K562 (cell line): ENCODE measurements at regions not wholly inside any gene's neighbourhood (a gene's known extent, or its start where the extent isn't known, plus 50 kb on each side); places are given as distances from the start of the nearest gene placed in this dataset.

Experiments
- ATAC-seq: fragments of 200-7000 bp; cut with Tn5 transposase; 3 replicates; pipeline ENCODE4 v1.9.1; 2020; ENCODE audit warnings: moderate library complexity
- BruUV-seq: library from RNA; stranded (reverse); fragments of 400-500 nt; replicated peaks from 2 replicates; lab custom pipeline; 2021; lab: Mats Ljungman, UMichigan
- CTCF ChIA-PET: fragments of 300-600 bp; formaldehyde crosslinking; extraction: SDS; loops from one replicate; lab custom pipeline; 2021; ENCODE audit warnings: low intra/inter-chr PET ratio; lab: Yijun Ruan, JAX
- POLR2A ChIA-PET: fragments of 300-600, 350-650 bp; sonication (Branson Sonifier 250); formaldehyde crosslinking; extraction: SDS; loops from one replicate; lab custom pipeline; 2021; ENCODE audit warnings: antibody characterized with exemption, inconsistent platforms; lab: Yijun Ruan, JAX
- DNase-seq, 4 experiments: peaks; one replicate each; pipeline versions ENCODE4 v3.0.0 to v3.0.0-alpha.2; 2011 to 2018; ENCODE audit warnings: low spot score in 3 of 4, mixed read lengths in 3 of 4; ENCODE audit errors: extremely low read depth in 1 of 4
- FAIRE-seq: peaks from 2 replicates; lab custom pipeline; 2011; peaks lifted over from hg19 to GRCh38; lab: Jason Lieb, UNC
- H2AFZ ChIP-seq: 2 replicates; pipeline ENCODE4 v1.6.0; 2011; ENCODE audit warnings: low read depth, low read length, control low read depth, inconsistent platforms
- H3K27ac ChIP-seq: fragments of 200-600 bp; 3 replicates; pipeline ENCODE4 v1.8.0; 2011; ENCODE audit warnings: low read depth, mild to moderate bottlenecking, control low read depth, inconsistent platforms, low read length, moderate library complexity, mixed read lengths; ENCODE audit errors: extremely low read depth
- H3K27me3 ChIP-seq, 2 experiments: fragments of 300-600 bp in 1 of 2; 2 replicates in 1 of 2; 3 replicates in 1 of 2; pipeline versions ENCODE4 v1.6.0 to v1.8.0; 2011; ENCODE audit warnings: inconsistent platforms in 2 of 2, low read length in 2 of 2, mild to moderate bottlenecking in 1 of 2, mixed read lengths in 1 of 2, moderate library complexity in 1 of 2; ENCODE audit not compliant: control insufficient read depth in 2 of 2, insufficient read depth in 2 of 2
- H3K36me3 ChIP-seq: fragments of 300-600 bp; 3 replicates; pipeline ENCODE4 v1.8.0; 2011; ENCODE audit warnings: mild to moderate bottlenecking, low read length, inconsistent platforms; ENCODE audit not compliant: control insufficient read depth, insufficient read depth
- H3K4me1 ChIP-seq, 2 experiments: fragments of 200-600 bp in 1 of 2; replicated peaks in 1 of 2; 2 replicates in 1 of 2; 3 replicates in 1 of 2; pipeline versions ENCODE4 v1.5.1 to v1.8.0; 2011; ENCODE audit warnings: inconsistent platforms in 2 of 2, low read length in 2 of 2, mild to moderate bottlenecking in 1 of 2, mixed read lengths in 1 of 2, moderate library complexity in 1 of 2; ENCODE audit not compliant: control insufficient read depth in 2 of 2, insufficient read depth in 2 of 2
- H3K4me2 ChIP-seq: 2 replicates; pipeline ENCODE4 v1.6.1; 2011; ENCODE audit warnings: low read length, control low read depth, inconsistent platforms, mixed read lengths; ENCODE audit not compliant: insufficient read depth
- H3K4me3 ChIP-seq: fragments of 200-600 bp; sonication (generic), shearing (Covaris generic); 2 replicates; pipeline ENCODE4 v1.5.1; 2016; ENCODE audit warnings: control low read depth, inconsistent platforms
- H3K79me2 ChIP-seq: fragments of 200-600 bp; 3 replicates; pipeline ENCODE4 v1.8.0; 2011; ENCODE audit warnings: low read length, inconsistent platforms; ENCODE audit not compliant: control insufficient read depth, insufficient read depth
- H3K9ac ChIP-seq, 2 experiments: 2 replicates each; pipeline versions ENCODE4 v1.6.0 to v1.6.1; 2011; ENCODE audit warnings: low read depth in 2 of 2, low read length in 2 of 2, control low read depth in 1 of 2, inconsistent platforms in 1 of 2, mild to moderate bottlenecking in 1 of 2, mixed read lengths in 1 of 2; ENCODE audit not compliant: insufficient read depth in 1 of 2
- H3K9me1 ChIP-seq: one replicate; pipeline ENCODE4 v1.6.0; 2011; ENCODE audit warnings: inconsistent platforms, mild to moderate bottlenecking, low read length, moderate library complexity; ENCODE audit not compliant: control insufficient read depth, insufficient read depth
- H3K9me3 ChIP-seq: replicated peaks from 2 replicates; pipeline ENCODE4 v1.5.1; 2011; ENCODE audit warnings: low read depth, low read length, inconsistent platforms; ENCODE audit not compliant: control insufficient read depth, insufficient read depth
- H4K20me1 ChIP-seq: replicated peaks from 2 replicates; pipeline ENCODE4 v1.6.1; 2011; ENCODE audit warnings: low read length, inconsistent platforms, mixed read lengths; ENCODE audit not compliant: control insufficient read depth, insufficient read depth
- BCL6 ChIP-seq: fragments of 250-450 bp; sonication (Bioruptor Pico); IDR thresholded peaks from 2 replicates; pipeline ENCODE4 v1.4.0; 2020
- E2F1 ChIP-seq: sonication (generic); formaldehyde crosslinking; IDR thresholded peaks from 2 replicates; pipeline ENCODE4 v1.8.1; 2023; ENCODE audit warnings: mild to moderate bottlenecking, missing genetic modification reagents, moderate library complexity
- FIP1L1 ChIP-seq: fragments of 200-400 bp; formaldehyde crosslinking; IDR thresholded peaks from 2 replicates; pipeline ENCODE4 v1.6.1; 2018; ENCODE audit warnings: mild to moderate bottlenecking, low read depth, low read length; ENCODE audit not compliant: poor library complexity, severe bottlenecking
- FOXK2 ChIP-seq, 2 experiments: fragments of 450-650 bp; IDR thresholded peaks in 1 of 2; conservative IDR thresholded peaks in 1 of 2; 2 replicates each; pipeline ENCODE4 v1.6.1; 2016; ENCODE audit warnings: low read depth in 2 of 2, mild to moderate bottlenecking in 1 of 2
- HMBOX1 ChIP-seq: sonication (generic); IDR thresholded peaks from 2 replicates; pipeline ENCODE4 v1.6.1; 2016
- KLF13 ChIP-seq: fragments of 450-650 bp; IDR thresholded peaks from 2 replicates; pipeline ENCODE4 v1.6.1; 2016; ENCODE audit warnings: missing genetic modification characterization, low read depth, mild to moderate bottlenecking, missing compliant biosample characterization, moderate library complexity, borderline replicate concordance
- MAFK ChIP-seq: IDR thresholded peaks from 2 replicates; pipeline ENCODE4 v1.6.1; 2011; ENCODE audit warnings: low read length, improper control_type of control experiment
- TCF3 ChIP-seq: sonication (generic); formaldehyde crosslinking; IDR thresholded peaks from 2 replicates; pipeline ENCODE4 v1.4.0; 2020; ENCODE audit warnings: mild to moderate bottlenecking, missing genetic modification reagents
- TCF7L2 ChIP-seq: fragments of 150-350 bp; IDR thresholded peaks from 2 replicates; pipeline ENCODE4 v1.6.1; 2016; ENCODE audit warnings: low read depth, mild to moderate bottlenecking, low read length, moderate library complexity
- TEAD4 ChIP-seq, 2 experiments: sonication (generic) in 1 of 2; formaldehyde crosslinking in 1 of 2; IDR thresholded peaks; 2 replicates each; pipeline versions ENCODE4 v1.6.1 to v1.8.0; 2012 to 2022; ENCODE audit warnings: borderline replicate concordance in 1 of 2, inconsistent platforms in 1 of 2, low read length in 1 of 2, mild to moderate bottlenecking in 1 of 2, missing genetic modification reagents in 1 of 2
- WGBS: fragments of 100-300 bp; shearing (Covaris generic); methylation state at CpG from one replicate; pipeline ENCODE4 v1.1.6; 2016; ENCODE audit warnings: low coverage, mixed read lengths; ENCODE audit not compliant: insufficient coverage; ENCODE audit errors: missing lambda C conversion rate; 5-methylcytosine and 5-hydroxymethylcytosine counted together
- in situ Hi-C: fragments of 300-500 bp; cut with MboI; formaldehyde crosslinking; loops from 4 replicates; pipeline ENCODE4 v1.15.0; 2018; ENCODE audit warnings: inconsistent platforms, mixed read lengths
- intact Hi-C: fragments of 100-400 bp; cut with micrococcal nuclease; formaldehyde crosslinking; loops from 2 replicates; pipeline ENCODE4 v1.14.2; 2022
- TF ChIP-seq, protein P1 (sequence below), 2 experiments: fragments of 200-800 bp in 1 of 2; sonication (Bioruptor generic) in 1 of 2; sonication (generic) in 1 of 2; formaldehyde crosslinking in 1 of 2; IDR thresholded peaks in 1 of 2; conservative IDR thresholded peaks in 1 of 2; 2 replicates each; pipeline versions ENCODE4 v1.5.0 to v1.6.1; 2016 to 2020; ENCODE audit warnings: missing compliant biosample characterization in 1 of 2, missing genetic modification characterization in 1 of 2, missing genetic modification reagents in 1 of 2
- TF ChIP-seq, protein P2 (sequence below): fragments of 250-450 bp; sonication (Bioruptor Pico); IDR thresholded peaks from 2 replicates; pipeline ENCODE4 v1.4.0; 2020; ENCODE audit warnings: mild to moderate bottlenecking

- DNase-seq, result peak in 3 of 4 experiments; percentile 34 to 70 (median 48)
- H3K27me3 ChIP-seq, result no peaks in the 10 kb centered on the region
- peak; percentile 66 for ATAC-seq
- H3K4me1 ChIP-seq, result peaks cover 10% of the 10 kb centered on the region in 2 experiments; a peak in 4 of 5 replicates
- intact Hi-C loops, result loop anchor here (1.0 to 5.0 kb wide), 4 partner anchors 10 to 297 kb away; no protein-coding TSS in a partner anchor
- 0 out of 2 replicates have a peak, but pooled peaks cover 6% of the 10 kb centered on the region for H3K9me3 ChIP-seq
- ChIA-PET POLR2A (interaction anchor here (0.6 to 1.5 kb wide), 2 partner anchors 10 to 11 kb away, joined by 3 to 4 read pairs; no protein-coding TSS in a partner anchor), CTCF (no interaction called here)
- H3K36me3 ChIP-seq, result peaks cover 27% of the 10 kb centered on the region
- WGBS, result 3% methylated on average over 5 of the region's 5 CpGs
- BruUV-seq, result no TSS peak
- H3K4me2 ChIP-seq, result peak overlapping the region; percentile 84
- peak overlapping the region; percentile 82 for H3K4me3 ChIP-seq
- H3K9ac ChIP-seq, result peak overlapping the region; percentile 78 to 83; a peak in 3 of 4 replicates
- H3K9me1 ChIP-seq, result no peaks in the 10 kb centered on the region
- in situ Hi-C loops, result no loop called here
- peak overlapping the region; percentile 41 for H2AFZ ChIP-seq
- H3K79me2 ChIP-seq, result peaks cover 72% of the 10 kb centered on the region
- H3K27ac ChIP-seq, result peak overlapping the region; percentile 73
- FAIRE-seq, result peak; percentile 75
- H4K20me1 ChIP-seq, result no peaks in the 10 kb centered on the region
- TF ChIP-seq, protein P1, sequence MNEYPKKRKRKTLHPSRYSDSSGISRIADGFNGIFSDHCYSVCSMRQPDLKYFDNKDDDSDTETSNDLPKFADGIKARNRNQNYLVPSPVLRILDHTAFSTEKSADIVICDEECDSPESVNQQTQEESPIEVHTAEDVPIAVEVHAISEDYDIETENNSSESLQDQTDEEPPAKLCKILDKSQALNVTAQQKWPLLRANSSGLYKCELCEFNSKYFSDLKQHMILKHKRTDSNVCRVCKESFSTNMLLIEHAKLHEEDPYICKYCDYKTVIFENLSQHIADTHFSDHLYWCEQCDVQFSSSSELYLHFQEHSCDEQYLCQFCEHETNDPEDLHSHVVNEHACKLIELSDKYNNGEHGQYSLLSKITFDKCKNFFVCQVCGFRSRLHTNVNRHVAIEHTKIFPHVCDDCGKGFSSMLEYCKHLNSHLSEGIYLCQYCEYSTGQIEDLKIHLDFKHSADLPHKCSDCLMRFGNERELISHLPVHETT (CRISPR knock-in tag; conservative IDR thresholded peaks at IDR 0.05 in 1 of 2, IDR thresholded peaks at IDR 0.05 in 1 of 2), result no peak
- TF ChIP-seq FOXK2 (conservative IDR thresholded peaks at IDR 0.05 in 1 of 2, IDR thresholded peaks at IDR 0.05 in 1 of 2; ENCODE audit: low read depth in 2 of 2) (peak in 1 of 2 experiments; percentile 14; a peak in 1 of 4 replicates), MAFK (no peak), HMBOX1 (peak; percentile 79), BCL6 (CRISPR knock-in tag) (no peak), FIP1L1 (no peak), TEAD4 (IDR thresholded peaks at IDR 0.05; ENCODE audit: low read length) (peak; percentile 40; the same call in 1 of the 2 replicates), TEAD4 (CRISPR knock-in tag; IDR thresholded peaks at IDR 0.05; ENCODE audit: borderline replicate concordance) (no peak), E2F1 (CRISPR knock-in tag) (no peak), TCF3 (CRISPR knock-in tag) (no peak), TCF7L2 (no peak), KLF13 (tag) (0 out of 2 replicates have a peak, but pooled peaks have one; percentile 7)
- TF ChIP-seq, protein P2, sequence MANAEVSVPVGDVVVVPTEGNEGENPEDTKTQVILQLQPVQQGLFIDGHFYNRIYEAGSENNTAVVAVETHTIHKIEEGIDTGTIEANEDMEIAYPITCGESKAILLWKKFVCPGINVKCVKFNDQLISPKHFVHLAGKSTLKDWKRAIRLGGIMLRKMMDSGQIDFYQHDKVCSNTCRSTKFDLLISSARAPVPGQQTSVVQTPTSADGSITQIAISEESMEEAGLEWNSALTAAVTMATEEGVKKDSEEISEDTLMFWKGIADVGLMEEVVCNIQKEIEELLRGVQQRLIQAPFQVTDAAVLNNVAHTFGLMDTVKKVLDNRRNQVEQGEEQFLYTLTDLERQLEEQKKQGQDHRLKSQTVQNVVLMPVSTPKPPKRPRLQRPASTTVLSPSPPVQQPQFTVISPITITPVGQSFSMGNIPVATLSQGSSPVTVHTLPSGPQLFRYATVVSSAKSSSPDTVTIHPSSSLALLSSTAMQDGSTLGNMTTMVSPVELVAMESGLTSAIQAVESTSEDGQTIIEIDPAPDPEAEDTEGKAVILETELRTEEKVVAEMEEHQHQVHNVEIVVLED (CRISPR knock-in tag), result no peak
These were observed 107.4 kb downstream of the LEPR start for GRCh38 chr1:65527707-65528503.
